NCI-H1694 treated with DMSO at 0.1 percent for 48 hours (cell line): ENCODE measurements at regions not wholly inside any gene's neighbourhood (a gene's known extent, or its start where the extent isn't known, plus 50 kb on each side); places are given as distances from the start of the nearest gene placed in this dataset.
A peak's percentile ranks its signal among the peaks of the same experiment; 100 is the strongest.

Source experiments
- DNase-seq: peaks from one replicate; lab custom pipeline; 2025; lab: John Stamatoyannopoulos, UW

DNA sequence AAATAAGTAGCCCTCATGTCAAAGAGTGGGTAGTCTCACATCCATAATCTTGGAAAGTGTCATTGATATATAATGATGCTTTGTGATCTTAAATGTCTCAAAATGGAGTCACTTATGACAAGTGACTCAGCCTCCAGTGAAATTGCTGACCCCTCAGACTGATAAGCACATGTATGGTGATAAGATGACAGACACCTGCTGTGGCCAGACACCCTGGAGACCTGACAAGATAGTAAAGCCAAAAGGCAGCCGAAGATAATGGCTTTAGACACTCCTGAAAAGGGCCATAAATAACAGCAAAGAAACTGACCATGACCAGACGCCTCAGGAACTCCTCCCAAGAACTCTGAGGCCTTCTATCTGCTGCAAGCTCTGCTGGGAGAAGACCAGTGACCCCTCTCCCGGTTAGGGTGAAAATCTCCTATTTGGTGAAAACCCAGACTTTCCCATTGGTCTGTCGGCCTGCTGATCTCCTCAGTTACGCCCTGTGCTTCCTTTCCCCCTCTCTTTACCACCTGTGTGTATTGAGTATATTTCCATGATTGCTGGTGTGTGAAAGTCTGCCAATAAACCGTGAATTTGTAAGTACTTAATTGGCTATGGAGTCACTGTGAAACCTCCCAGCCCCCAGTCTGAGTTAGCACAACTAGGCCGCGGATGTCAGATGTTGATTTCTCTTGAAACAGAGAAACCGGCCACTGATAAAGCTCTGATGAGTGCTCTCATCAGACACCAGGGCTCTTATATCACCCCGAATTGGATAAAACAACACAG is 226.7 kb upstream of the MYOCD start:
- DNase-seq, result no peak

DNA sequence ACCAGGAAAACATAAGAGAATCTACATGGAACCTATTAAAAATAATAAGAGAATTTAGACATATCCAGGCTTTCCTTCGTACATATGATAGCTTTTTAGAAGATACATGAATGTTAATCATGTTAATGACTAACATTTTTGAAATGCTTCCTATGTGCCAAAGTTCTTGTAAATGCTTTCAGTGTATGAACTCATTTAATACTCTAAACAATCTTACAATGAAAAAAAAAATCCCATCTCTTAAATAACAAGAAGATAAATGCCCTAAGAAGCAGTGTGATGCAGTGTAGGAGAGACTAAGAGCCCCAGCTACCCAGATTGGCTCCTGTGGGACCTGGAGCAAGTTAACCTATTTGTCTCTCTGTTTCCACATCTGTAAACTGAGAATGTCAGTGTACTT is 220.4 kb upstream of the MYOCD start:
- DNase-seq, result no peak

DNA sequence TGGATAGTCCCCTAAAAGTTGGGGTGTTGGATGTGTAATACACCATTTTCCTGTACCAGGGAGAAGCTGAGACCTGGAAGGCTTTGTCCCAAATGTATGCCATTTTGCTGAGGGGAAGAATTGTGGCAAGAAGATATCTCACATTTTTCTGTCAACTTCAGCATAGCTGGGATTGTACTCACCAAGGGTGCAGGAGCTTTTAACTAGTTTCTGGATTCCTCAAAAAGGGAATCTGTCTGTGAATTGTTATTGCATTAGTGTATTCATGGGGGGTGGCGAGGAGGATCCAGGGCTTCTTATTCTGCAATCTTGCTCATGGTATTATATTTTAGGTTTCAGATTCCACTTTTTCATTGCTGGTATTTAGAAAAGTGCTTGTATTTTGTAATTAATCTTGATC is 208.2 kb upstream of the MYOCD start:
- no peak for DNase-seq

DNA sequence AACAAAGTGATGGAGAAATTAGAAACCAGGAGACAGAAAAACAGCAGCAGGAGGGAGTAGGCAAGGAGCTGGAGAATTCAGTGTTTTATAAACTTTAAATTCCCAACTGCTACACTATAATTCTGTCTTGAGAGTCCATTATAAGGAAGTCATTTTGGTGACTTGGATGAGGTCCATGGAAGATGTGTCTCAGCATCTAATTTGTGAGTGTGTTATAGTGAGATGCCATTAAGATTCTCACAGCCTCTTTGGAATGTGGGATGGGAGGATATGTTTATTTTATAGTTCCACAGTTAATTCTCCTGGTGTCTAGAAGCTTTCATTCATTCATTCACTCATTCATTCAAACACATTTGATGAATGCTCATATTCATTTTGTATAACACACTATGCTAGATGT is 206.0 kb upstream of the MYOCD start:
- no peak for DNase-seq

DNA sequence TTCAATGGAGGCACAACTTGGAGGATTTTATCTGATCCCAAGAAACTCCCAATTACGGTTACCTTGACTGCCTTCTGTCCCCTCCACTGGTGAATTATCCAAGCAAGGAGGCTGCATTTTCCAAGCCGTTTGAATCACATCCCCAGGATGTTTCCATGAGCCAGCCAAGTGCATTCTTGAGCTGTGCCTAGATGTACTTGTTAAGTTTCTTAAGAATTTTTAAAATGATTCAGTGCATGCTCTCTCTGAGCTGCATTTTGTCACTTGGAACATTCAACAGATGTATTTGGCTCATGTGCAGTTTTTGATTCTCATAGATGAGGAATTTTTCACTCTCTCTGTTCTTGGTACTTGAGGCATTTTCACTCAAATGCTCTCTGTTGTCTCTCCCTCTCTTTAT is 202.6 kb upstream of the MYOCD start:
- DNase-seq, result no peak

DNA sequence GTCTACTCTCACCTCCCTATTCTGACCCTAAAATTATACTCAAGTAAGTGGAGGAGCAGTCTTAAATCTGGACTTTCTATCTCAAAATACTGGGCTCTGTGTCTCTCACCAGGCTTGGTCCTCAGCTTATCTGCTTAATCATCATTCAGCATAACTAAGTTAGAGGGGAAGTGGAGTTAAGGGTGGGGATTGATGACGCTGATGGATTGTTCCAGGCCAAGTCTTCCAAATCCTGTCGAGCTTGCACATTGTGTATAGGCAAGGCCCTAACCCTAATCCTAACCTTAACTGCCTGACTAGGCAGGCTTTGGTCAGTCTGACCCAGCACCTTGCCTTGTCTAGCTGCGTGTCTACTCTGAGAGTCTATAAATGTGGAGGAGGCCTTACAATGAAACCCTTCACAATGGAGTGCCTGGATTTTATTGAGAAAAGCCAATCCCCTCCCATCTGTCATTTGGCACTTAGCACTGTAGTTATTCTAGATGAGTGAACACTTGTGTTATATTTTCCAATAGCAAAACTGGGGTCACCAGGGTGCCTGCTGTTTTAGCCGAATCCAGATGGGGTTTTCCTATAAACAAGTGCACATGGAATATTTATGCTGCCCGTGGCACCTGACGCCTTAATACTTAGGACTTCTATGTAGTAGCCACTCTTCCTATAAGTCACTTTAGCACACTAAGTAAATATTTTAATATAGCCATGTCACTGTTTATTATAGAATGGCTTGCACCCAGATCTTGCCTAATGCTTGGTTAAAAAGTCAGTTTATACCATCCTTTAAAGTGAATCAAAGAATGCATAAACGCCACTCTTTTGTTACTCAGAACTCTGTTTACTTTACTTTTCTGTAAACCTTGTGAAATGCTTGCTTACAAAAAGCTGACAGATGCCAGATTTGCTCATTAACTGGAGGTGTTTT is 193.2 kb upstream of the MYOCD start:
- peak; percentile 13 for DNase-seq

DNA sequence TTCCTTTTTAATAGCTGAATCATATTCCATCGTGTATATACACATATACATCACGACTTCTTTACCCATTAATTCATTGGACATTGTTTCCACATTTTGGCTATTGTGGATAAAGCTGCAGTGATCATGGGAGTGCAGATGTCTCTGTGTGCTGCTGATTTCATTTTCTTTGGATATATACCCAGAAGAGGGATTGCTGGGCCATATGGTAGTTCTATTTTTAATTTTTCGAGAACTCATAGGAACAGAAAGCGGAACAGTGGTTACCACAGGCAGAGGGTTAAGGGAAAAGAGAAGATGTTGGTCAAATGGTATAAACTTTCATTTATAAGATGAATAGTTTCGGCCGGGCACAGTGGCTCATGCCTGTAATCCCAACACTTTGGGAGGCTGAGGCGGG is 187.4 kb upstream of the MYOCD start:
- no peak for DNase-seq

DNA sequence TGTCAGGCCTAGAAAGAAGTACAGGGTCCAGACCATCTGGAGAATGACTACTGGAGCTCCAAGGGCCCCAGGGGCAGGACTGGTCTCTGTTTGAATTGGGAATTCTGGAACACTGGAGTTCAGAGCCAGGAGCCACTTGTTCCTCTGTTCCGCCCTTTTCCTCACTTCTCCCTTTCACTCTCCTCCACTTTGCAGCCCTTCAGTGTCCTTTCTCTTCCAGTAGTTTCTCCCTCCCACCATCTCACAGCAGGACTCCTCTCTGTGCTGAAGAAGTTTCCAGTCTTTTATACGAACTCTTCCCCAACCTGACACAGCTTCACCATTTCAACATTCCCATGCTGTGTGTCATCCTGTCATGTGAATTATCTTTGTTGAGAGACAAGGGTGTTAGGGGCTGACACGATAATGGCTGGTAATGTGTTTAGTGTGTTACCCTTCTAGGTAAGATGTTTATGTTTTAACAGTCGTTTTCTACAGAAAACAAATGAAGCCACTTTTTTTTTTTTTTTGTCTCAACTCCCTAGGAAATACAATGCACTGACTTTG is 180.3 kb upstream of the MYOCD start:
- DNase-seq, result no peak

DNA sequence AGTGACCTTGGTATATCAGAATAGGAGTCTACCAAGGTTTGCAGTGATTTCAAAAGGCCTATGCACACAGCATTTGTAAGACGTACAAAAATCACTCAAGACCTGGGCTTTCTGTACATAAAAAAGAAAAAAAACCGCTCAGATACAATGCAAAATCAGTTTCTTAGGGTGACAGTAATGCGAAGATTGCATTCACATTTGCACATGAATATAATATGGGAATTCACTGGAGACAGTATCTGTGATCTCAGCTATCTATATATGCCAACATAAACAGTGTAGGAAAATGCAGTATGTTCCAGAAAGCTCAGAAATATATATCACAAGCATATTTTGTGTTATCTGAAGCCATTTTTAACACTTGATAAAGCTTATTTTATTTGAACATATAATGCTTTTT is 176.4 kb upstream of the MYOCD start:
- no peak for DNase-seq

DNA sequence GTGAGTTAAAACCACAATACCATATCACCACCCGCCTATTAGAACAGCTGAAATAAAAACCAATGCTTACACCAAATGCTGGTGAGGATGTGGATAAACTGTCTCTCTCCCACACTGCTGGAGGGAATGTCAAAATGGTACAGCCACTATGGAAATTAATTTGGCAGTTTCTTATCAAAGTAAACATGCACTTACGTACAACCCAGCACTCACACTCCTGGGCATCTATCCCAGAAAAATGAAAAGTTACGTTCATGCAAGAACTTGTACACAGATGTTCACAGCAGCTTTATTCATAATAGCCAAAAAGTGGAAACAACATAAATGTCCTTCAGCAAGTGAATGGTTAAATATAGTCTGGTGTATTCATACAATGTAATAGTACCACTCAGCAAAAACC is 173.2 kb upstream of the MYOCD start:
- DNase-seq, result no peak

DNA sequence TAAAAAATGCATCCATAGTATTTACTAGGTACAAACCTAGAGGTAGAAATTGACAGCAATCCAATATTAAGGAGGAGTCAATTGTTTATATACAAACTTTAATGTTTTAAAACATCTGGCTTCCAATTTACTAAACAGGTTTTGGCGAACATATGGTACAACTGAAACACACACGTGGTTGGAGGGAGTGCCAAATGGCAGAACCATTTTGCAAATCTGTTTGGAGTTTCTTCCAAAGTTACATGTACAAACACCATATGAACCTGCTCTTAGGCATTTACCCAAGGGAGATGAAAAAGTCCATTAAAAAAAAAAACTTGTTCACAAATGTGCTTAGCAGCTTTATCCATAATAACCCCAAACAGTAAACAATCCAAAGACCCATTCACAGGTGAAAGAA is 159.8 kb upstream of the MYOCD start:
- DNase-seq, result no peak

DNA sequence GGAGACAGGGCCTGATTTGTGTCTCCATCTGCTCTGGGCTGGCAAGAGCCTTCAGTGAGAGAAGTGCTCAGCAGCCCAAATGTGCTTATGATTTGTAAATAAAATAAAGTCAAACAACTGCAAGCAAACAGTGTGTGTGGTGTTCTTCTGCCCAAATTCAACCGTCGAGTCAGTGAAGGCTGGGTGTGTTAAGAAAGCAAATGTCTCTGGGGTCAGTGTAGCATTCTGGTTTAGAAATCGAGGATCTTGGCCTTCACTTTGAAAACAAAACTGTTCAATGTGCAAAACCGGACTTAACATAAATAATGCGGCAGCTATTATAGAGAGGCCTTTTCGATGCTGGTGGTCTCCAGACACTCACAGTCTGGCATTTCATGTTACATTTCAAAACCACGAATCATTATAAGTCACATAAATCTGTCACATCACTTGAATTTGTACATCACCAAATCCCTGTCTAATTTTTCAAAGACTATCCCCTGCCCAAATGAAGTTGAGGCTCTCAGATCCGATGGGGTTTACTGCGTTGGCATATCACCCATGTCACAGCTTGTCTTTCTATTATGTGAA is 158.6 kb upstream of the MYOCD start:
- no peak for DNase-seq

DNA sequence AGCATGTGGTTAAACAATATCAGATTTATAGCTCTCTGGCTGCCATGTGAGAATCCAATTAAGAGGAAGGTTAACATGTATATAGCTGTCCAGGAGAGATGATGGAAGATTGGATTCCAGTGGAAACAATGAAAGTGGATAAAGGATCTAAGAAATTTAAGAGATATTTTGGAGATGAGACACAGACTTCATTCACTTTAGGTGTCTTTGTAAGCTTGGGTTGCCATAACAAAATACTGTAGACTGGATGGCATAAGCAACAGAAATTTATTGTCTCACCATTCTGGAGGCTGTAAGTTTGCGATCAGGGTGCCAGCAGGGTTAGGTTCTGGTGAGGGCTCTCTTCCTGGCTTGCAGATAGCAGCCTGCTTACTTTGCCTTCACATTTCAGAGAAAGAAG is 155.9 kb upstream of the MYOCD start:
- no peak for DNase-seq

DNA sequence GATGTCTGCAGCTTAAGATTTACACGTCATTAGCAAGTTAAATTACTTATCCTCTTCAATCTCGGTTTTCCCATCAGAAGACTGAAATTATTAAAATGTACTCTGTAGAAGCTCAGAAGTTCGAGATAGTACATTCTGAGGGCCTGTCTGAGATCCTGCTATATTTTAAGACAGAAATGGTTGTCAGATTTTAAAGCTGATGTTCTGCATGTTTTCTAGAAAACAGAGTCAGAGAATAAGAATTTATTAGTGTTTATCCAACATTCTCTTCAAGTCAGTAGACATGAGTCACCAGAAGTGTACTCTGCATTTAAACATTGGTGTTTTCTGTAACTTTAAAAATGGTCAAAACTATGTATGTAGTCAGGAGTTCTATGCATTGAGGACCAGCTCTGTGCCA is 155.2 kb upstream of the MYOCD start:
- DNase-seq, result no peak

DNA sequence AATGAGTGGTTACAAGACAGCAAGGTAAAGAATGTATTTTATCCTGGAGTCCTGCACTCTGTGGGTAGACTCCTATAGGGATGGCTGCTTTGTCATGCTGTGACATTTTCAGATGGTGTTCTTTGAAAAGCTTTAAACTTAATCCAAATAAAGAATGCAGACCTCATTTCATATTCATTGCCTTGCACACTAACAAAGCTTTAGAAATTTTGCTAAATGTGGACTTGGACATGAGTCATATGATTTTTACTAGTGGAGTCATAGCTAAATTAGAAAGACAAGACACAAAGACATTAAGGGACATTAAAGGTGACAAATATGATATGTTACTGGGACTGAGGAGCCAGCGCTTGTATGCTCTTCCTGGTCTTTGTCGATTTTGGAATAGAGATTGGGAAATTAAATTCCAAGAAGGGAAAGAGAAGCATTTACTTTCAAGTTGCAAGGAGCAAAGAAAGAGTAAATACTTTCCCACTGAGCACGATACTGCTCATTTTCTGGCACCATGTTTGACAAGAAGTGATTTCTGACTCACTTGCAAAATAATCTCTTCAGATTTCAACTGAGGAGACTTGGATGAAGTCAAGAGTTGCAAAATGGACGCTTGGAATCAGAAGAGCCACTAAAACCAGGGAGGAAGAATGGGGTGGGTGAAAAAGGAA is 152.9 kb upstream of the MYOCD start:
- no peak for DNase-seq

DNA sequence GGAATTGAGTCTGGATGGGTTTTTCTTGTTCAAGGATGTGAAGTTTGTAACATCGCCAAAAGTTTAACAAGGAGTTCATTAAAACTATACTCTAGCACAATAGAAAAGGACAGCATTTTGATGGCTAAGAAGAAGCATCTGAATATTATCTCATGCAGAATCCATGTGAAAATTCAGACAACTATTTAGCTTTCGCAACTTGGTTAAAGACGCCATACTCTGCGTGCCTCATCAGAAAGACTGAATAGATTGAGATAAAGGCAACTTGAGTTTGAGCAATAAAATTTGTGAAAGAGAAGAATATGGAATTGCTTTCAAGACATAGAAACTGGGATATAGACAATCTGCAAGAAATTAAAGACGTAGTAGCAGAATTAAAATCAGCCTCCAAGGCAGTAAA is 151.1 kb upstream of the MYOCD start:
- no peak for DNase-seq

DNA sequence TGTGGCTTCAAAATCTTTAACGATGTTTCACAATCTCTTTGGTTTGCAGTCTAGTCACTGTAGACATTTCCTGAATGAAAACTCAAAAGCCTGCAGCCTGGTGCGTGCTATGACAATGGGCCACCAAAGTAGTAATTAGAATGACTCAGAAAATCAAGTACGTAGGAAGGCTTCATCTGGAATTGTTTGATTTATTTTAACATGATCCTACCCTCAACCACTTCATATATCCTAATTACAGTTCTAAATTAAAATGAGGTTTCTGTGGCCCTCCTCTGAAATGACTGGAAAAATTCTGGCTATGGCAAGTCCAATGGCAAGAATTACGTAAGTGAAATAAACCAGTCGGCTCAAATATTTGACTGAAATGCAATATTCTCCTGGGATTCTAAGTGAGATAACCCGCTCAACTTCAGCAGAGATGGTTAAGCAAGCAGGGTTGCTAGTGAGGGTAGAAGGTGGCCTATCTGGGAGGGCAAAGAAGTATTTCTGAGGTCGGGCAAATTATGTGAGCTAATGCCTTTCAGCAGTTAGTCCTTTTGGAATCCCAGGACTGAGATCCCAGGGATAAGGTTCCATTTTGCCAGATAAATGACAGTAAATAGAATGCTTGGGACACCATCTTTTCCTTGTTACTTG is 145.6 kb upstream of the MYOCD start:
- DNase-seq, result no peak

DNA sequence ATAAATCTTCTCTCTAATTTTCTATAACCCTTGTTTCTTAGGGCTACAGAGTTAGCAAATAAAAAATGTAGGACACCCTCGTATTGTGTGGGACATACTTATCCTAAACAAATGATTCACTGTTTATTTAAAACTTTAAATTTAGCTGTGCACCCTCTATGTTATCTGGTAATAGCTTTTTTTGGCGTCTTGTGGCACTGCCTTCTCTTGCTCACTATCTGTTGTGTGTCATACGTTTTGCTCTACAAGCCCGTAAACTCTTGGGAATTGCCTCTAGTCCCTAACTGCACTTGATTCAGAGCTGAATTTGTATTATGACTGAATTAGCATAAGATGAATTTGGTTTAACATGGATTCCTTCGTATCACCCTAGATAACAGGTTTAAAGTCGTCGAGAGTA is 144.3 kb upstream of the MYOCD start:
- no peak for DNase-seq

DNA sequence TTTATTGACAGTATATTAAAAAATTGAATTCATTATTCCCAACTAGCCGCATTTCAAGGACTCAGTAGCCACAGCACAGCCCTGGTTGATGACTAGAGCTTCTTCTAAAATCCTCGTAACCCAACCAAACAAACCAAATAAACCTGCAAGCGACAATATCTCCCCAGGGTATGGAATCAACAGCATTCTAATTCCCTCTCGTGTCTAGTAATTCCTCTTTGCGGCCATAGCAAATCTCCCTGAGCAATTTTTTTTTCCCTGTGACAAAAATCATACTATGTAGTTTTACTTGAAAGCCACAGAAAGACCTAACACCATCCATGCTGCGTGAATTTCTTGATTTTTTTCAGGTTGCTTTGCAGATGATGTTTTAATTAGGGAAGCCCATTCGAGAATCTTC is 143.4 kb upstream of the MYOCD start:
- no peak for DNase-seq

DNA sequence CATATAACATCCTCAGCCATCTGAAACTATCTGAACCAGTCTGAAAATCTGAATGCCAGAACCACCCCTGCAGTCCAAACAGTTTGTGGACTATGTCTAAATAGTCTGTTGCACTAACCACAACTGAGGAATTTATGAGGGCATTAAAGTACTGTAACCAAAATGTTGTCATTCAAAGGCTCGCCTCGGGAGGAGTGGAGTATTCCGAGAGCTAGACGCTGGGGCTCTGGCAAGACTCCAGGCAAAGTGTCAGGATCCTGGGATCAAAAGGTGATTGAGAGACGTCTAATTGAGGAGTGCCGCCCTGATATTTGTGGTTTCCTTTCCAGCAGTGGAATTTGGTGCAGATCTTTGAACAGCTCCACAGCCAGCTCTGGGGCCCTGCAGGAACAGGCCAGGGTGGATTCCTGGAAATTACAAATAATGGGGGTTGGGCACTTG is 142.9 kb upstream of the MYOCD start:
- no peak for DNase-seq

DNA sequence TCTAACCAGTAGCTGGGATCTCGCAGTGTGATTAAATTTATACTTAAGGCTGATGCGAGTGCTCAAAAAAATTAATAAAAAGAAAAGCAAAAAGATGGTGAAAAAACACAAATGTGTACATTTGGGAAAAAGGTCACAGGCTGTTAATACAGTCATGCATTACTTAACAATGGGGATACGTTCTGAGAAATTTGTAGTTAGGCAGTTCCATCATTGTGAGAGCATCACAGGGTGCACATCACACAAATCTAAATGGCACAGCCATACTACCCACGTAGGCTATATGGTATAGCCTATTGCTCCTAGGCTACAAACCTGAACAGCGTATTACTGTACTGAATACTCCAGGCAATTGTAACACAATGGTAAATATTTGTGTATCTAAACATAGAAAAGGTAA is 142.4 kb upstream of the MYOCD start:
- no peak for DNase-seq

DNA sequence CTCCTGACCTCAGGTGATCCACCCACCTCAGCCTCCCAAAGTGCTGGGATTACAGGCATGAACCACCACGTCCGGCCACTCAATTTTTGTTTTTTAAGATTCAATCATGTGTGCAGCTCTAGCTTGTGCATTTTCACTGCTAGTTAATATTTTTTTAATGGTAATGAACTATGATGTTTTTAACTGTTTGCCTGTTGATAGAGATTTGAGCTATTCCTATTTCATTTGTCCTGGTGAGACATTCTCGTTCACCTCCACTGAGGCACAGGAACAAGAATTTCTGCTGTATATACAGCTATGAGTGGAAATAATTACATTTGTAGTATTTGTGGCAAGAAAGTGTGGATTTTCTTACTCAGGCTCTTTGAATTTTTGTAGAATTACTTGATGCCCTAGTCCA is 137.7 kb upstream of the MYOCD start:
- DNase-seq, result no peak
